Stimulated activated CD8-positive, alpha-beta memory T cell treated with anti-CD3 and anti-CD28 coated beads, Interleukin-7, amount 100 ng/mL, for 4 hours (primary cell): ENCODE measurements at regions not wholly inside any gene's neighbourhood (a gene's known extent, or its start where the extent isn't known, plus 50 kb on each side); places are given as distances from the start of the nearest gene placed in this dataset.

Source experiments
- DNase-seq, 2 donors: peaks; one replicate each; pipeline ENCODE4 v3.0.0-alpha.2; 2020; ENCODE audit warnings: low read depth in 2 of 2

GRCh38 chr5:50964746-50965653, 298.6 kb downstream of the PARP8 start:
- no peak for DNase-seq

GRCh38 chr5:50965654-50966375, 299.4 kb downstream of the PARP8 start:
- DNase-seq = no peak

- DNase-seq = no peak
Measured at GRCh38 chr5:50967009-50967562, 300.6 kb downstream of the PARP8 start.

GRCh38 chr5:50967563-50968355, 301.3 kb downstream of the PARP8 start:
- DNase-seq = no peak

- no peak for DNase-seq
Measured at GRCh38 chr5:50968356-50969149, 302.1 kb downstream of the PARP8 start.

GRCh38 chr5:50969151-50970031, 303.0 kb downstream of the PARP8 start:
- DNase-seq = no peak

- no peak for DNase-seq
Measured at GRCh38 chr5:50975840-50976239, 309.4 kb downstream of the PARP8 start.

- DNase-seq = no peak
Measured at GRCh38 chr5:50978924-50979323, 312.5 kb downstream of the PARP8 start.

- DNase-seq = no peak
Measured at GRCh38 chr5:50984640-50985039, 318.2 kb downstream of the PARP8 start.

GRCh38 chr5:50990296-50990924, 324.0 kb downstream of the PARP8 start:
- DNase-seq = no peak

GRCh38 chr5:50995285-50995942, 329.0 kb downstream of the PARP8 start:
- DNase-seq = no peak

GRCh38 chr5:51001227-51001923, 334.9 kb downstream of the PARP8 start:
- no peak for DNase-seq

- DNase-seq = no peak
Measured at GRCh38 chr5:51002368-51002767, 335.9 kb downstream of the PARP8 start.

- no peak for DNase-seq
Measured at GRCh38 chr5:51013036-51013435, 346.6 kb downstream of the PARP8 start.

GRCh38 chr5:51018423-51018822, 352.0 kb downstream of the PARP8 start:
- DNase-seq = no peak

GRCh38 chr5:51024263-51024662, 357.8 kb downstream of the PARP8 start:
- DNase-seq = no peak

GRCh38 chr5:51027271-51027670, 356.0 kb upstream of the ISL1 start:
- DNase-seq = no peak

- no peak for DNase-seq
Measured at GRCh38 chr5:51028394-51028793, 354.9 kb upstream of the ISL1 start.
